ENCODE measurements at regions not wholly inside any gene's neighbourhood (a gene's known extent, or its start where the extent isn't known, plus 50 kb on each side); places are given as distances from the start of the nearest gene placed in this dataset.
"Not testable (repeated sequence)": the region's sequence is repeated elsewhere in the genome, so short reads cannot be mapped to it uniquely, and the experiment has no call there.

DNA sequence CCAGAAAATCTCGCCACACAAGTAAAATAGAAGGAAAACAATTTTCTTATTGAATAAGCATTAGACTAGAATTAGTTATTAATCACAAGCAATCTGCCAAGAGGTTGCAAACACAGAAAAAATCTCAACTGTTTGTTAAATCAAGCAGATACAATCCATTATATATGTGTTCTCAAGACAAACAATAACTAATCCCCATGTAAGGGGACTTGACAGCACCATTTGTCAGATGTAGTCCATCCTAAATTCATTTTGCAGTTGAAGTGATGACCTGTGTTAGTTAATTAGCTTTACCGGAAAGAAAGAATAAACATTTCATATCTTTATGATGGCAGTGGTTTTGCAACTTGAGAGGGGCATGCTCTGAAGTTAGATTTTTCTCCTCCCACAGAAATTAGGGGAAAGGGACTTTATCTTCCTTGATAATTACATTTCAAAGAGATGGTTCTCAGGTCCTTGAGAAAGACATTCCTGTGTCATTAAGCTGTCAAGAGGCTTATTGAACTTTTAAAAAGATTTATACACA, 1588.0 kb downstream of the GRIK2 start:
- DNase-seq: no peak

DNA sequence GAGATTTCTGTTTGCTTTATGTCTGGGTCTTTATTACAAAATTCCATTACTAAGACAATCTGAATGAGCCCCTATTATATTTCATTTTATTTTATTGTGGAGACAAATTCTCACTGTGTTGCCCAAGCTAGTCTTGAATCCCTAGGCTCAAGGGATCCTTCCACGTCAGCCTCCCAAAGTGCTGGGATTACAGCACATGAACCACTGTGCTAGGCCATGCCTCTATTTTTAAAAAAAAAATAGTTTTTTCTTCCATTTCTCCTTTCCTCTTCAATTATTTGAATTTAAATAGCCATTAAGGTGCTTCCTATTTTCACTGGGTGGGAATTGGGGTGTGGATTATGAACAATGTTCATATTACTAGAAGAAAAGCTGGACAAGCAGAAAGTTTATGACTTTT, 1587.4 kb downstream of the GRIK2 start:
- DNase-seq: no peak

DNA sequence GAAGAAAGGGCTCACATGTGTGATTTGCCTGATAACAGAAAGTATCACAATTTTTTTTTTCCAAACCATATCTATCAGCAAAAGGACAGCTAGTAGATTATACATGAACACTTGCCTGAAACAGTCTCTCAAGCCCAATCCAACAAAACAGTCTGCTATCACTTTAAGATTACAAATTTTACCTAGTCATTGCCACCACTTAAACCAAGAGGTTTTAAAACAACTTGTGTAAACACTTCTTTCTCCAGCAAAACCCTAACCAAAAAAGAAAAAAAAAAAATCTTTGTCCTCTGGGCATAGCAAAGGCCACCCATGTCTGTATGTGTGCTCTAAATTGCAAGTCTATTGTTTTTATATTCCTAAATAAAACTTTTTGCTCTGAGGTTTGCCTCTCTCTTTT, 1568.4 kb downstream of the GRIK2 start:
- DNase-seq: no peak

DNA sequence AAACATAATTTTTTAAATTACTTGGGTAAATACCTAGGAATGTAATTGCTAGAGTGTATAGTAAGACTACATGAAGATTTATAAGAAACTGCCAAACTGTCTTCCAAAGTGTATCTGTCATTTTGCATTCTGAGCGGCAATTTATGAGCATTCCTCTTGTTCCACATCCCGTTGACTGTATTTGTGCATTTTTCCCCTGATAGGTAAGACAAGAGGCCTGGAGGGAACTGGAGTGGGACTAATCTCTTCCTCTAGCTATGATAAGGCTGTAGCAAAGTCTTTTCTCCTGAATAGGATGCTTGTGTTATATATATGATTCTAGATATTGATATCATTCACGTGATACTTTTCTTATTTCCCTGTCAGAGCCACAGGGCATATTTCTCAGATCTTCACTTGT, 1557.5 kb downstream of the GRIK2 start:
- DNase-seq: no peak

GRCh38 chr6:102944475-102944874, 1551.0 kb downstream of the GRIK2 start:
- DNase-seq: no peak

DNA sequence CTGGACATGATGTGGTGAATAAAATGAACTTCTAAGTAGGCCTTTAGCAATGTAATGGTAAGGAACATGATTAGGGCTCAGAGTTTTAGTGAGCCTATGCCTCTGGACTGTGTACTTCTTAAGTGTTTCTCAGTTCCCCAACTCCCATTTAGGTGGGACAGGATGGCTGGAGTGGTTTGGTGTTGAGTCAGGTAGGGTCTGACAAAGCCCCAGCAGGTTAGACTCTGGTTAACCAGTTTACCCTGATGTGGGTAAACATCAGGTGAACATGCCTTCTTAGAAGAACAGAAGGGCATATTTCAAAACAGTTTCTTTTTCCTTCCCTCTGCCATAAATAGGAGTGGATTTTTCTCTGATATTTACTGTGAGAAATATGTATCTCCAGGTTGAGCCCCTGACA, 1548.7 kb downstream of the GRIK2 start:
- DNase-seq: no peak

GRCh38 chr6:102936959-102937358, 1543.5 kb downstream of the GRIK2 start:
- no peak for DNase-seq

- DNase-seq: no peak
These were observed 1534.6 kb downstream of the GRIK2 start for GRCh38 chr6:102928109-102928508.

DNA sequence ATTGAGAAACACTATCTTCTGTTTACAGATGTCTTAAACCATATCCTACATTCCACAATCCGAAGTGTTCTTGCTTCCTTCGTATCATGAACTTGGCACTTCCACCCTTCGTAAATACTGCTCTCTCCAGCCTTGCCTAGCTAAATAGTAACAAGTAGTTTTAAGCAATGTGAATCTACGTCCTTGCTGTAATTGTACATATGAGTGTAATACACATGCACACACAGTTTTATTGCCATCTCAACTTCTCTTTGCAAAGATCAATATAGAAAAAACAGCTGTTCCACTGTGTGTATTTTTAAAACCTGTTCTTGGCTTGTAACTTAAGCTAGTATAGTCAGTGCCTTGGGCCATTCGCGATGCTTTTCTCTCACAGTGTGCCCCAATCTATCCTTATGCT, 1524.7 kb downstream of the GRIK2 start:
- DNase-seq: no peak

DNA sequence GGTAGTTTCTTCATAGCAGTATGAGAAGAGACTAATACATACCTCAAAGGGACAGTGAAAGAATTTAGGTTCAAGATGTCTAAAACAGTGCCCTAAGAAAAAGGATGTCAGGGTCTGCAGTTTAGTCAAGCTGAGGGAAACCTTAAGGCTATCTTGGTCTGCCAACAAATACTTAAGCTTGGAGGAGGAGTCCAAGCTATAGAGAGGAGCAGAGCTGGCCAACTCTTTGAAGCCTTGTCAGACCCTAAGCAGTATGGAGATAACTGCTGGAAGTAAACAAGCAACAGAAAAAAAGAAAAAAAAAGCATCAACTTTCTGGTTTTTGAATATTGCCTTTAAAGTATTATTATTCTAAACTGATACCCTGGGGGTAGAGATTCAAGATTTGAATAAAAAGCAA, 1518.1 kb downstream of the GRIK2 start:
- DNase-seq: no peak

- not testable (repeated sequence) for DNase-seq
These were observed 1517.2 kb downstream of the GRIK2 start for GRCh38 chr6:102910701-102911139.

DNA sequence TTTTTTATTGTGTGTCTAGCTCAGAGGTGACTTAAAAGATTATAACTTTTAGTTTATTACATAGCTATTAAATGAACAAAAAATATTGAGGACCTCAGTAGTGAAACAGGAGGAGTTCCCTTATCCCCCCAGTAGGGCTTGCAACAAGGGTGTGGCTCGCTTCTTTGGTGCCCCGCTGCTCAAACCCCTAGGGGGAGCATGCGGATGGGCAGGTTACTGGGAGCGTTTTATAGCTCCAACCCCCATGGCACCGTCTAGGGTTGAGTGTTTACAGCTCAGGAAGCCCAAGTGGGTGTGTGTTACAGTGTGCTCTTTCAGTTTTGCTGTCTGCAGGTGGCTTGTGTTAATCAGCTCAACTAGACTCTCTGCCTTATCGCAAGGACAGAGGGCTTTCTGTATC, 1513.7 kb downstream of the GRIK2 start:
- DNase-seq: no peak

- DNase-seq: no peak
These were observed 1509.0 kb downstream of the GRIK2 start for GRCh38 chr6:102902471-102902870.

- DNase-seq: no peak
These were observed 1502.2 kb downstream of the GRIK2 start for GRCh38 chr6:102895683-102896082.

DNA sequence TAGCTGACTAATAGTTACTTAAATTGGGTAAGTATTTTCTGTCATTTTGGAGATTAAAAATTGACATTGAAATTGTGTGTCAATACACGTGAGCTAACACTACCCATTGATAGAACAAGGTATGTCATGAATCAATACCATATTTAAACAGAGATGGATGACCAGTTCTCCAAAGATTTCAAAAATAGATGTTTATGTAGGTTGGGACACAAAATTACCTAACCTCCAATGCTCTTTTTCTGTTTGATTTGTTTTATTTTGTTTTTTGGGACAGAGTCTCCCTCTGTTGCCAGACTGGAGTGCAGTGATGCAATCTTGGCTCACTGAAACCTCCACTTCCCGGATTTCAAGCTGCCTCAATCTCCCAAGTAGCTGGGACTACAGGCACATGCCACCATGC, 1491.7 kb downstream of the GRIK2 start:
- DNase-seq: no peak

GRCh38 chr6:102853249-102853955, 1459.9 kb downstream of the GRIK2 start:
- no peak for DNase-seq

DNA sequence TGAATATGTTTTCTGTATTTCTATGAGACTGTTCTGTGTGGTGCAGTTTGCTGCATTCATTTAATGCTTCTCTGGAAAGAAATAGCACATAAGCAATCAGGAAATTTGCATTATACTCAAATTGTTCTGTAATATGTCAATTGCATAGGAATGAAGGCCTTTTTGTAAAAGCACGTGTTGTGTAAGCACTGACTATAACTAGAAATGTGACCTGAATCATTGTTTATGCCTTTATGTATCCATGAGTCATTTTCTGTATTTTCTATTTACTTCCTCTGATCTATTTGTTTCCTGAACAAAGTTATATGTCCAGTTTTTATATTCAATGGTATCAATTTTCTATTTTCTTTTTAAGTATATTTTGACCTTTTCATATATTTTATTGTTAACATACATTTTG, 1455.3 kb downstream of the GRIK2 start:
- DNase-seq: no peak

- no peak for DNase-seq
These were observed 1454.7 kb downstream of the GRIK2 start for GRCh38 chr6:102848210-102848609.

DNA sequence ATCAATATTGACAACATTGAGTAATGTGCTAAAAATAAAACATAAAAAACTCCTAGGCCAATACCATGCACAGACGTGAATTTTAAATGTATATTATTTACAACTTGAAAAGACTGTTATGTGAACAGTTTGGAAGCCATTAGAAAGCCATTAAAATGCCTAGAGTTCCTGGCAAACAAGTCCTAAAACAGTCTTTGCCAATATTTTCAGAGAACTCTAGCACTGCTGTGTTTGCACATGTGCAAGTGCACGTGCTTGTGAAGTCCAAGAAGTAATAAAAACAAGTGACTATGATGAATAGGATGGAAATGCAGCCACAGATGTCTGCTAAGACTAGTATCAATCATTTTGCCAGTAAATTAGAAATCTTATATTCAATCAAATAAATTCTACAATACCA, 1447.6 kb downstream of the GRIK2 start:
- no peak for DNase-seq

GRCh38 chr6:102832021-102832420, 1438.5 kb downstream of the GRIK2 start:
- DNase-seq: no peak

- no peak for DNase-seq
These were observed 1426.6 kb downstream of the GRIK2 start for GRCh38 chr6:102820098-102820497.

DNA sequence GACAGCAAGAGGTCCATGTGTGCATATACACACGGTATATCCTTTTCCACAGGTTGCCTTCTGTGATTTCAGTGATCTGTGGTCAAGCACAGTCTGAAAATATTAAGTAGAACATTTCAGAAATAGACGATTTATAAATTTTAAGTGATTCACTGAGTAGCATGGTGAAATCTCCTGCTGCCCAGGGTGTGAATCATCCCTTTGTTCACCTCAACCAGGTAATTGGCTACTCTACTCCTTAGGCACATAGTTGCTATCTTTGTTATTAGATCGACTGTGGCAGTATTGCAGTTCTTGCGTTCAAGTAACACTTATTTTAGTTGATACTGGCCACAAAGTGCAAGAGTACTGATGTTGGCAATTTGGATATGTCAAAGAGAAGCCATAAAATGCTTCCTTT, 1421.7 kb downstream of the GRIK2 start:
- no peak for DNase-seq

DNA sequence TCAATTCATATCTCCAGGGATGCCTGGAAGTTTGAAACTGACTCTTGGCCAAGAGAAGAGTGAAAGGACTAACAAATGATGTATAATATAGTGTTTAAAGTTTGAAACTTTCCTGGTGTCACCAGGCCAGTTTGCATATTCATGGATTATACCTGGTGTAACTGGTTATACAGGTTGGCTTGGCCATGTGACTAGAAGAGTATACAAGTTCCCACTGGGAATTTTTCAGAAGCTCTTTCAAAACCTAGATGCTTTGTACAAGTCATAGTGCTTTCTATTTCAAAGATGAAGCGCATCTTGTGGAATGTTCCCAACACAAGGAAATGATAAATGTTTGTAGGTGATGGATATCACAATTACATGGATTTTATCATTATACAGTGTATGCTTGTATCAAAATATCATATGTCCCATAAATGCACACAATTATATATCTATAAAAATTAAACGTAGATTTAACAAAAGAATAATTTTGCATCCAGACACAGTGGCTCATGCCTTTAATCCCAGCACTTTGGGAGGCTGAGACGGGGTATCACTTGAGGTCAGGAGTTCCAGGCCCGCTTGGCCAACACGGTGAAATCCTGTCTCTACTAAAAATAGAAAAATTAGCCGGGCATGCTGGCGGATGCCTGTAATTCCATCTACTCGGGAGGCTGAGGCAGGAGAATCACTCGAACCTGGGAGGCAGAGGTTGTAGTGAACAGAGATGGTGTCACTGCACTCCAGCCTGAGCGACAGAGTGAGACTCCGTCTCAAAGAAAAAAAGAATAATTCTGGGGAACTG, 1420.2 kb downstream of the GRIK2 start:
- no peak for DNase-seq

DNA sequence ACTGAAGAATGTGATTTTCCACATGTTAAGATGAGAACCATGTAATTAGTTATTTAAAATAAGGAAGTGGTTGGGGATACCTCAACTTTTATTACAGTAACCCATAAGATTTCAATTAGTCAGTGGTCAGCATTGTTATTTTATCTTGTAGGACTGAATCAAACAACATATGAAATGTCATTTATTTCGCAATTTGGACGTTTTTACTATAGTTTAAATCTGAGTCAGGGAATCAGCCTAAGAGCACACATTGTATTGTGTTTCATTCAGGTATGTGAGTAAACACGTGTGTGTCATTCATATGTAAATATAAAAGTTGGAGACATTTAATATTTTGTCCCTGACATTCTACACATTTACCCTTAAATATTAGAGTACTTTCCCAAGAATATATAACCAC, 1418.7 kb downstream of the GRIK2 start:
- DNase-seq: no peak

Measured in amniotic stem cell (primary cell).